ENCODE measurements at regions not wholly inside any gene's neighbourhood (a gene's known extent, or its start where the extent isn't known, plus 50 kb on each side); places are given as distances from the start of the nearest gene placed in this dataset.
"Not testable (repeated sequence)": the region's sequence is repeated elsewhere in the genome, so short reads cannot be mapped to it uniquely, and the experiment has no call there.

- Histone ChIP-seq H3F3A (ENCODE audit: insufficient read depth, low read length, poor library complexity, severe bottlenecking) (no peaks in the 10 kb centered on the region), H4K20me1 (ENCODE audit: insufficient read depth) (no peaks in the 10 kb centered on the region), H3K9ac (ENCODE audit: low read length) (no peak overlapping the region), H3K9me2 (ENCODE audit: insufficient read depth, low read length) (no peaks in the 10 kb centered on the region), H3K27me3 (ENCODE audit: insufficient read depth, low read depth, low read length) (no peaks in the 10 kb centered on the region), H3K4me3 (ENCODE audit: low read length) (no peak overlapping the region), H3K27ac (ENCODE audit: low read length) (no peak overlapping the region), H2AFZ (ENCODE audit: low read depth, low read length) (no peak overlapping the region), H3K36me3 (ENCODE audit: insufficient read depth, low read length) (no peaks in the 10 kb centered on the region), H3K79me2 (replicated peaks; ENCODE audit: insufficient read depth, low read length) (no peaks in the 10 kb centered on the region), H3K4me2 (ENCODE audit: low read length) (no peak overlapping the region), H3K9me3 (ENCODE audit: low read length) (no peaks in the 10 kb centered on the region)
- no peak for TF ChIP-seq EP300 (conservative IDR thresholded peaks at IDR 0.05; ENCODE audit: poor library complexity, severe bottlenecking)
- TF ChIP-seq REST (IDR thresholded peaks at IDR 0.05; ENCODE audit: borderline replicate concordance) = no peak
- no peak for TF ChIP-seq SMC3 (conservative IDR thresholded peaks at IDR 0.05; ENCODE audit: poor library complexity)
- no peak for TF ChIP-seq TAF1 (IDR thresholded peaks at IDR 0.05; ENCODE audit: low read depth)
Measured at GRCh38 chr12:131365821-131366260, 345.0 kb upstream of the SFSWAP start.

- no peak overlapping the region for H3K27ac ChIP-seq (ENCODE audit: low read length)
- no peaks in the 10 kb centered on the region for H4K20me1 ChIP-seq (ENCODE audit: insufficient read depth)
- no peak for TF ChIP-seq EP300 (conservative IDR thresholded peaks at IDR 0.05; ENCODE audit: poor library complexity, severe bottlenecking)
- TF ChIP-seq MXI1 (conservative IDR thresholded peaks at IDR 0.05; ENCODE audit: poor library complexity, severe bottlenecking) = no peak
- TF ChIP-seq EZH2 (IDR thresholded peaks at IDR 0.05; ENCODE audit: borderline replicate concordance, insufficient read depth, low read length, poor library complexity, severe bottlenecking) = no peak
- TF ChIP-seq RAD21 (conservative IDR thresholded peaks at IDR 0.05) = no peak
Measured at GRCh38 chr12:131366261-131366871, 344.5 kb upstream of the SFSWAP start.

GRCh38 chr12:131367067-131367982 lies 343.6 kb upstream of the SFSWAP start:
- not testable (repeated sequence) for H3K4me2 ChIP-seq (ENCODE audit: low read length); H3K36me3 ChIP-seq (ENCODE audit: insufficient read depth, low read length); H3K4me3 ChIP-seq (ENCODE audit: low read length); H2AFZ ChIP-seq (ENCODE audit: low read depth, low read length); H3K79me2 ChIP-seq (replicated peaks; ENCODE audit: insufficient read depth, low read length); H3K27me3 ChIP-seq (ENCODE audit: insufficient read depth, low read depth, low read length); H4K20me1 ChIP-seq (ENCODE audit: insufficient read depth); H3K27ac ChIP-seq (ENCODE audit: low read length); H3F3A ChIP-seq (ENCODE audit: insufficient read depth, low read length, poor library complexity, severe bottlenecking); H3K9me2 ChIP-seq (ENCODE audit: insufficient read depth, low read length); H3K9me3 ChIP-seq (ENCODE audit: low read length); H3K9ac ChIP-seq (ENCODE audit: low read length)

More at GRCh38 chr12:131366261-131366871, 344.5 kb upstream of the SFSWAP start:
- Histone ChIP-seq H3K9me3 (ENCODE audit: low read length) (no peaks in the 10 kb centered on the region), H3K4me2 (ENCODE audit: low read length) (no peak overlapping the region), H3K36me3 (ENCODE audit: insufficient read depth, low read length) (no peaks in the 10 kb centered on the region), H3K4me3 (ENCODE audit: low read length) (no peak overlapping the region), H3K27me3 (ENCODE audit: insufficient read depth, low read depth, low read length) (no peaks in the 10 kb centered on the region), H3K79me2 (replicated peaks; ENCODE audit: insufficient read depth, low read length) (no peaks in the 10 kb centered on the region), H2AFZ (ENCODE audit: low read depth, low read length) (no peak overlapping the region), H3K9me2 (ENCODE audit: insufficient read depth, low read length) (no peaks in the 10 kb centered on the region), H3K9ac (ENCODE audit: low read length) (no peak overlapping the region), H3F3A (ENCODE audit: insufficient read depth, low read length, poor library complexity, severe bottlenecking) (no peaks in the 10 kb centered on the region)

Measured in neural cell (in vitro differentiated cells).